SJCRH30 (cell line): ENCODE measurements at regions not wholly inside any gene's neighbourhood (a gene's known extent, or its start where the extent isn't known, plus 50 kb on each side); places are given as distances from the start of the nearest gene placed in this dataset.
"Not testable (repeated sequence)": the region's sequence is repeated elsewhere in the genome, so short reads cannot be mapped to it uniquely, and the experiment has no call there.

Experiments used
- DNase-seq, 2 experiments: peaks; one replicate each; pipeline ENCODE4 v3.0.0-alpha.2; 2015 to 2020
- H3K27ac ChIP-seq: fragments of 250-450 bp; sonication (Bioruptor Pico); 2 replicates; pipeline ENCODE4 v1.5.1; 2020; ENCODE audit warnings: mild to moderate bottlenecking, moderate library complexity
- H3K27me3 ChIP-seq: fragments of 250-450 bp; sonication (Bioruptor Pico); 2 replicates; pipeline ENCODE4 v1.5.1; 2020; ENCODE audit warnings: mild to moderate bottlenecking, moderate library complexity
- H3K36me3 ChIP-seq: fragments of 250-450 bp; sonication (Bioruptor Pico); 2 replicates; pipeline ENCODE4 v1.5.1; 2020; ENCODE audit warnings: mild to moderate bottlenecking, moderate library complexity
- H3K4me1 ChIP-seq: fragments of 250-450 bp; sonication (Bioruptor Pico); 2 replicates; pipeline ENCODE4 v1.5.1; 2020; ENCODE audit warnings: mild to moderate bottlenecking, moderate library complexity
- H3K4me3 ChIP-seq: fragments of 250-450 bp; sonication (Bioruptor Pico); 2 replicates; pipeline ENCODE4 v1.5.1; 2020; ENCODE audit warnings: mild to moderate bottlenecking, moderate library complexity
- H3K9me3 ChIP-seq: fragments of 250-450 bp; sonication (Bioruptor Pico); replicated peaks from 2 replicates; pipeline ENCODE4 v1.5.1; 2020; ENCODE audit warnings: mild to moderate bottlenecking, moderate library complexity

- not testable (repeated sequence) for H3K27ac ChIP-seq, H3K9me3 ChIP-seq, DNase-seq, H3K4me1 ChIP-seq, H3K27me3 ChIP-seq, H3K4me3 ChIP-seq, H3K36me3 ChIP-seq
Measured at GRCh38 chr4:102210806-102211205, 134.5 kb downstream of the SLC39A8 start.

GRCh38 chr4:102204634-102205033 lies 140.6 kb downstream of the SLC39A8 start:
- H3K27ac ChIP-seq, H3K4me1 ChIP-seq, H3K36me3 ChIP-seq, H3K9me3 ChIP-seq, DNase-seq, H3K27me3 ChIP-seq, H3K4me3 ChIP-seq: not testable (repeated sequence)

GRCh38 chr4:102196221-102196620 lies 149.1 kb downstream of the SLC39A8 start:
- Histone ChIP-seq H3K4me1 (no peaks in the 10 kb centered on the region; the same call in 1 of the 2 replicates), H3K4me3 (no peak overlapping the region), H3K27ac (no peak overlapping the region), H3K9me3 (no peaks in the 10 kb centered on the region), H3K27me3 (no peaks in the 10 kb centered on the region), H3K36me3 (no peaks in the 10 kb centered on the region)
- peak; percentile 9 to 31 for DNase-seq

- Histone ChIP-seq H3K36me3 (no peaks in the 10 kb centered on the region), H3K27me3 (no peaks in the 10 kb centered on the region), H3K27ac (no peak overlapping the region), H3K4me1 (no peaks in the 10 kb centered on the region; the same call in 1 of the 2 replicates), H3K4me3 (no peak overlapping the region), H3K9me3 (no peaks in the 10 kb centered on the region)
- no peak for DNase-seq
Measured at GRCh38 chr4:102193145-102193544, 152.1 kb downstream of the SLC39A8 start.

- Histone ChIP-seq H3K27me3 (no peaks in the 10 kb centered on the region), H3K4me1 (no peaks in the 10 kb centered on the region; the same call in 1 of the 2 replicates), H3K9me3 (no peaks in the 10 kb centered on the region), H3K4me3 (no peak overlapping the region), H3K27ac (no peak overlapping the region), H3K36me3 (no peaks in the 10 kb centered on the region)
- peak in 1 of 2 experiments; percentile 13 for DNase-seq
Measured at GRCh38 chr4:102180046-102180445, 165.2 kb downstream of the SLC39A8 start.

- peak; percentile 3 to 13 for DNase-seq
- no peaks in the 10 kb centered on the region for H3K36me3 ChIP-seq
- no peaks in the 10 kb centered on the region for H3K27me3 ChIP-seq
- H3K27ac ChIP-seq, result no peak overlapping the region
- no peak overlapping the region for H3K4me3 ChIP-seq
- no peaks in the 10 kb centered on the region; the same call in 1 of the 2 replicates for H3K4me1 ChIP-seq
- no peaks in the 10 kb centered on the region for H3K9me3 ChIP-seq
Measured at GRCh38 chr4:102174719-102175189, 170.5 kb downstream of the SLC39A8 start.

GRCh38 chr4:102172341-102172740 lies 172.9 kb downstream of the SLC39A8 start:
- H3K36me3 ChIP-seq, result no peaks in the 10 kb centered on the region
- H3K27ac ChIP-seq, result no peak overlapping the region
- H3K4me3 ChIP-seq, result no peak overlapping the region
- no peaks in the 10 kb centered on the region for H3K27me3 ChIP-seq
- peaks cover 11% of the 10 kb centered on the region for H3K4me1 ChIP-seq
- no peak for DNase-seq
- no peaks in the 10 kb centered on the region for H3K9me3 ChIP-seq

- H3K27me3 ChIP-seq, result no peaks in the 10 kb centered on the region
- DNase-seq, result no peak
- no peak overlapping the region for H3K4me3 ChIP-seq
- H3K4me1 ChIP-seq, result peaks cover 11% of the 10 kb centered on the region
- H3K36me3 ChIP-seq, result no peaks in the 10 kb centered on the region
- no peaks in the 10 kb centered on the region for H3K9me3 ChIP-seq
- no peak overlapping the region for H3K27ac ChIP-seq
Measured at GRCh38 chr4:102170910-102171309, 174.4 kb downstream of the SLC39A8 start.

GRCh38 chr4:102169345-102169744 lies 175.9 kb downstream of the SLC39A8 start:
- Histone ChIP-seq H3K27me3 (no peaks in the 10 kb centered on the region), H3K9me3 (no peaks in the 10 kb centered on the region), H3K4me3 (no peak overlapping the region), H3K27ac (no peak overlapping the region), H3K36me3 (no peaks in the 10 kb centered on the region), H3K4me1 (peaks cover 11% of the 10 kb centered on the region)
- DNase-seq, result peak; percentile 61 to 79

GRCh38 chr4:102168580-102168979 lies 176.7 kb downstream of the SLC39A8 start:
- peak; percentile 6 to 45 for DNase-seq
- H3K9me3 ChIP-seq, result no peaks in the 10 kb centered on the region

GRCh38 chr4:102165584-102165983 lies 179.7 kb downstream of the SLC39A8 start:
- no peak overlapping the region for H3K27ac ChIP-seq
- no peak overlapping the region for H3K4me3 ChIP-seq
- H3K4me1 ChIP-seq, result peaks cover 11% of the 10 kb centered on the region
- H3K36me3 ChIP-seq, result no peaks in the 10 kb centered on the region
- H3K27me3 ChIP-seq, result no peaks in the 10 kb centered on the region
- no peak for DNase-seq
- H3K9me3 ChIP-seq, result no peaks in the 10 kb centered on the region

More at GRCh38 chr4:102168580-102168979, 176.7 kb downstream of the SLC39A8 start:
- Histone ChIP-seq H3K27me3 (no peaks in the 10 kb centered on the region), H3K36me3 (no peaks in the 10 kb centered on the region), H3K4me3 (no peak overlapping the region), H3K27ac (no peak overlapping the region), H3K4me1 (peaks cover 11% of the 10 kb centered on the region)

- Histone ChIP-seq H3K27me3 (no peaks in the 10 kb centered on the region), H3K36me3 (no peaks in the 10 kb centered on the region), H3K9me3 (no peaks in the 10 kb centered on the region), H3K4me3 (no peak overlapping the region), H3K27ac (no peak overlapping the region), H3K4me1 (peaks cover 5% of the 10 kb centered on the region)
- DNase-seq, result no peak
Measured at GRCh38 chr4:102163404-102164140, 181.7 kb downstream of the SLC39A8 start.

- no peaks in the 10 kb centered on the region for H3K27me3 ChIP-seq
- no peak overlapping the region for H3K27ac ChIP-seq
- no peak for DNase-seq
- H3K36me3 ChIP-seq, result no peaks in the 10 kb centered on the region
- no peaks in the 10 kb centered on the region for H3K9me3 ChIP-seq
- H3K4me1 ChIP-seq, result no peaks in the 10 kb centered on the region
- H3K4me3 ChIP-seq, result no peak overlapping the region
Measured at GRCh38 chr4:102157984-102158383, 187.3 kb downstream of the SLC39A8 start.

- Histone ChIP-seq H3K27ac (no peak overlapping the region), H3K4me1 (no peaks in the 10 kb centered on the region), H3K4me3 (no peak overlapping the region), H3K36me3 (no peaks in the 10 kb centered on the region), H3K27me3 (no peaks in the 10 kb centered on the region), H3K9me3 (no peaks in the 10 kb centered on the region)
- no peak for DNase-seq
Measured at GRCh38 chr4:102153391-102153790, 191.9 kb downstream of the SLC39A8 start.

GRCh38 chr4:102151696-102152095 lies 193.6 kb downstream of the SLC39A8 start:
- H3K4me3 ChIP-seq, result no peak overlapping the region
- H3K36me3 ChIP-seq, result no peaks in the 10 kb centered on the region
- H3K4me1 ChIP-seq, result no peaks in the 10 kb centered on the region
- H3K27ac ChIP-seq, result no peak overlapping the region
- H3K27me3 ChIP-seq, result no peaks in the 10 kb centered on the region
- no peaks in the 10 kb centered on the region for H3K9me3 ChIP-seq
- no peak for DNase-seq

- Histone ChIP-seq H3K4me3 (no peak overlapping the region), H3K9me3 (no peaks in the 10 kb centered on the region), H3K36me3 (no peaks in the 10 kb centered on the region), H3K27me3 (no peaks in the 10 kb centered on the region), H3K27ac (no peak overlapping the region), H3K4me1 (no peaks in the 10 kb centered on the region)
- DNase-seq, result no peak
Measured at GRCh38 chr4:102143433-102143832, 201.8 kb downstream of the SLC39A8 start.
